NCI-H446 (cell line): ENCODE measurements at regions not wholly inside any gene's neighbourhood (a gene's known extent, or its start where the extent isn't known, plus 50 kb on each side); places are given as distances from the start of the nearest gene placed in this dataset.
"Not testable (repeated sequence)": the region's sequence is repeated elsewhere in the genome, so short reads cannot be mapped to it uniquely, and the experiment has no call there.

Experiments used
- DNase-seq, 2 experiments: peaks; one replicate each; lab custom pipeline; 2025; lab: John Stamatoyannopoulos, UW

- DNase-seq: no peak
Observed at GRCh38 chr11:21930408-21930807, 262.5 kb upstream of the ANO5 start.

GRCh38 chr11:21931436-21932101, 261.3 kb upstream of the ANO5 start:
- no peak for DNase-seq

GRCh38 chr11:21933095-21933494, 259.8 kb upstream of the ANO5 start:
- DNase-seq: peak in 1 of 2 experiments; percentile 45

GRCh38 chr11:21944577-21944976, 248.3 kb upstream of the ANO5 start:
- DNase-seq: no peak

- DNase-seq: no peak
Observed at GRCh38 chr11:21948876-21949275, 244.0 kb upstream of the ANO5 start.

- no peak for DNase-seq
Observed at GRCh38 chr11:21949763-21950413, 243.0 kb upstream of the ANO5 start.

GRCh38 chr11:21963013-21963412, 229.9 kb upstream of the ANO5 start:
- no peak for DNase-seq

- DNase-seq: no peak
Observed at GRCh38 chr11:21965221-21965620, 227.7 kb upstream of the ANO5 start.

GRCh38 chr11:21968702-21969101, 224.2 kb upstream of the ANO5 start:
- DNase-seq: no peak

GRCh38 chr11:21969841-21970240, 223.0 kb upstream of the ANO5 start:
- DNase-seq: no peak

- no peak for DNase-seq
Observed at GRCh38 chr11:21975242-21975641, 217.6 kb upstream of the ANO5 start.

- DNase-seq: no peak
Observed at GRCh38 chr11:21976210-21976609, 216.7 kb upstream of the ANO5 start.

GRCh38 chr11:21983431-21983830, 209.5 kb upstream of the ANO5 start:
- DNase-seq: no peak

- no peak for DNase-seq
Observed at GRCh38 chr11:21986361-21986760, 206.5 kb upstream of the ANO5 start.

- DNase-seq: no peak
Observed at GRCh38 chr11:21987261-21987660, 205.6 kb upstream of the ANO5 start.

GRCh38 chr11:21988477-21988876, 204.4 kb upstream of the ANO5 start:
- DNase-seq: peak in 1 of 2 experiments; percentile 41

GRCh38 chr11:22001803-22002202, 191.1 kb upstream of the ANO5 start:
- DNase-seq: not testable (repeated sequence)

- no peak for DNase-seq
Observed at GRCh38 chr11:22006901-22007300, 186.0 kb upstream of the ANO5 start.

- no peak for DNase-seq
Observed at GRCh38 chr11:22031791-22032190, 161.1 kb upstream of the ANO5 start.

GRCh38 chr11:22037505-22037904, 155.4 kb upstream of the ANO5 start:
- DNase-seq: no peak

GRCh38 chr11:22041039-22041438, 151.8 kb upstream of the ANO5 start:
- no peak for DNase-seq

GRCh38 chr11:22042081-22042480, 150.8 kb upstream of the ANO5 start:
- no peak for DNase-seq

GRCh38 chr11:22044126-22044525, 148.8 kb upstream of the ANO5 start:
- DNase-seq: no peak

GRCh38 chr11:22049276-22049675, 143.6 kb upstream of the ANO5 start:
- DNase-seq: no peak
